Stimulated activated CD4-positive, alpha-beta T cell treated with anti-CD3 and anti-CD28 coated beads, Interleukin-15, amount 100 ng/mL, for 24 hours (primary cell): ENCODE measurements at regions not wholly inside any gene's neighbourhood (a gene's known extent, or its start where the extent isn't known, plus 50 kb on each side); places are given as distances from the start of the nearest gene placed in this dataset.
"Not testable (repeated sequence)": the region's sequence is repeated elsewhere in the genome, so short reads cannot be mapped to it uniquely, and the experiment has no call there.

Experiments
- DNase-seq: peaks from one replicate; pipeline ENCODE4 v3.0.0-alpha.2; 2020

DNA sequence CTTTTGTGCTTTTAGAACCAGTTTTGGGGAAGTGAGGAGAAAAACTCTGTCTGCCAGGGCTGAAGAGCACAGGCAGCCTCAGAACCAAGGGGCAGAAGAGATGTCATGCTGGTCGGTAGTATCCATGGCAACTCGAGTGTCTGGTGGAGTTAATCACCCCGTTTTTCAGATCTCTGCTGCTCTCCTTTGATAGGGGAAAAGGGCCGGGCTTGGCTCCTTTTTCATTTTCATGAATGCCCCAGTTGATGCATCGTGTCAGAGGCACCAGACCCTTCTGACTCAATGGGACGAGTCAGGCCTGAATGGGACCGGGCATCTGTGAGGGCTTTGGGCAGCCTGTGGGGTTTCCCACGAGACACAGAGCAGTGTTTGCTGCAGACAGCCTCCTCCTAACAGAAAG is 304.6 kb downstream of the ABCC12 start:
- DNase-seq: no peak

GRCh38 chr16:47849736-47850135 is 306.1 kb downstream of the ABCC12 start:
- no peak for DNase-seq

DNA sequence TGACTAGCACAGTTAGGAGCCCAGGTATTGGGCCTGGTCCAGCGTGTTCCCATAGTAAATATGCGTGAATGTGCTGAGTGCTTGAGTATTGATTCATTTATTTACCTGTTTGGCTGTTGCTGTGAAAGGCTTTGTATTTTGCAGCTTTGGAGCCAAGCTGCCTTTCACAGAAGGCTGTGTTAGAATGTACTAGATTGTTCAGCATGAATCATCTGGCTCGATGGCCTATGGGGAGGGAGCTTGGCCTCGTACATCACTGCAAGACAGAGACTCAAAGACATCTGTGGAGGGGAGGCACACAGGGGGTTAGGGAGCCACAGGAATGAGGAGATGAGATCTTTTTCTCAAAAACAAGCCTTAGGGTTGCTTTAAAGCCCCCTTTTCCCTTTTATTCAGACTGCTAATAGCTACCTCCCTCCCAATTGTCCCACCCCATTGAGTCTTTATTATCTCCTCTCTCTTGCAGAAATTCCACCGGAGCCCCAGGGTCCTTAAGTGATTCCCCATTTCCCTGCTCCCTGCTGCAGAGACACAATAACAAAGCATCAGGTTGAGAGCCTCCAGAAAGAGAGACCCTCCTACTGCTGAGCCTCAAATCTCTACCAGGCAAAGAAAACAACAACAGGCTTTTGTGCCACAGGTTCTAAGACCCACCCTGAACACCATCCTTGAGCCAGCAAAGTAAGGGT is 307.2 kb downstream of the ABCC12 start:
- DNase-seq: no peak

GRCh38 chr16:47847220-47847970 is 308.4 kb downstream of the ABCC12 start:
- DNase-seq: no peak

- DNase-seq: no peak
These were observed 321.2 kb downstream of the ABCC12 start for GRCh38 chr16:47834485-47835024.

DNA sequence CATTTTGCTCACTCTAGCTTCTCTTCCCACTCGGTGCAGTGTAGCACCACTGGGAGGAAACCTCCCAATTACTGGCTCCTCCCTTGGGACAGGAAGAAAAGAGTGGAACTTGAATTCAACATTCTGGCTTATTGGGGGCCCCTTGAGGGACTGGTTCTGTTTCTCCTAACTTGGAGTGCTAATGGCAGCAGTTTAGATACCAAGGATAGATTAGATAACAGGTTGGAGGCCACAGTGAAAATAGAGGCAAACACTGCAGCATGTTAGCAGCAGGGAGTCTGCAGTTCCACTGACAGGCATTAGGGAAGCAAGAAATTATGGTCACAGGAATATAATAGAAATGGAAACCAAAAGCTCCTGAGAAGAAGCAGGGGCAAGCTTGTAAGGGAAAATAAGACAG is 322.0 kb downstream of the ABCC12 start:
- no peak for DNase-seq

DNA sequence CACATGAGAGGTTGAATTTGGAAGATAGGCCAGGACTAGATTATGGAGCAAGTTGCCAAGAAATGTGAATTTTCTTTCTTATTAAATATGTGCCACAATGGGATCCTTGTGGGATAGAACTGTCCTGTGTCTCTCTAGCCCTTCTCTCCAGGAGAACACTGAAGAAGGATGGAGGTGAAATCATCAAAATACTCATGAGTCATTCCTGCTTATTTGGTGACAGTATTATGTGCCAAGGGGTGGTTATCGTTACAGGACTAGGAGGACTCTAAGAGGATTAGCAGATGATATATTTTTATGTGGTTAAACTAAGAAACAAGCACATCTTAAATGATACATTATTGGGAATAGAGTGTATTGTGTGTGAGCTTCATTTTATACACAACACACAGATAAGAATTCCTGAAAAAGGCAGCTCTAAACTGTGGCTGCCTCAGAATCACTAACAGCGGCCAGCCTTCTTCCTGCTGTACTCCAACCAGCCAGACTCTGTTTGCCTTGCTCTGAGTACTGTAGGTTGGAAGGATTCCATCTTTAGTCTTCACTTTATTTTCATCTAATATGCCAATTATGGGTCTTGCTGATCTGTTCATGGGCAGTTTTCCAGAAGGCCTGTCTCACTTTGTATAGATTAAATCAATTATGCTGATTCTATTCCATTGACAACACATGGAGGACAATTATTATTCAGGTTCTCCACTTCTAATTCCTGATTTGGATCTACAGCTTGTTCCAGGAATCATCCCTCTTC is 325.8 kb downstream of the ABCC12 start:
- DNase-seq: no peak

DNA sequence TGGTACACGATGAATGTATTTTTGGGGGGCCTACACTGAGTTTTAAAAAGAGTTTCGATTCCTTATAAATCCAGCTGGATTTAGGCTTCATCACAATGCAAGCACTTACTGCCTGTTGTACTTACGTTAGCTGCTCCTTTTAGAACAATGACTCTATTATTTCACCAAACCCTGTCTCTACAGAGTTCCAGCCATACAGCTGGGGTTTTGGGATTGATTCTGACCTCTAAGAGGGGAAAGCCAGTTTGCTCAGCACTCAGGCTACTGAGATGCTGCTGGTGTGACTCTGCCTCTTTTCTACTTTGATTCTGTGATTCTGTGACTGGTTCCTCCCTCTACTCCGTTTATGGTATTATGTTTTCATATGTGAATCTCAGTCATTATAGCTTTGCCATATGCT is 329.7 kb downstream of the ABCC12 start:
- DNase-seq: no peak

DNA sequence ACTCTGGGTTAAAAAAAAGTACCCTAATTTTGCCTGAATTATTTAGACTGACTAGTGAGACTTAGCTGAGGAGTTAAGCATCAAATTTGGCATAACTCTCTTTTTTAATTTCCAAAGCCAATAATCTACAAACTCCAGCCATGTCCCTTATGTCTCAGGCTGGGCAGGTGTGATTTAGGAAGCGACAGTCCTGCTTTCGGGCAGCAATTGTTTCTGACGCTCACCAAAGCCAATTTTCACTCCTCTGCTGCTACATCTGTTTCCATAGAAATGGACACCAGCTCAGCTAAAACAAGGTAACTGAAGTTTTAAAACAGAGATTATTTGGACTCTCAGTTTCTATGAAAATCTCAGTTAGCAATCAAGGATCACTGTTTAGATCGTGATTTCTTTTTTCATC is 338.7 kb downstream of the ABCC12 start:
- no peak for DNase-seq

DNA sequence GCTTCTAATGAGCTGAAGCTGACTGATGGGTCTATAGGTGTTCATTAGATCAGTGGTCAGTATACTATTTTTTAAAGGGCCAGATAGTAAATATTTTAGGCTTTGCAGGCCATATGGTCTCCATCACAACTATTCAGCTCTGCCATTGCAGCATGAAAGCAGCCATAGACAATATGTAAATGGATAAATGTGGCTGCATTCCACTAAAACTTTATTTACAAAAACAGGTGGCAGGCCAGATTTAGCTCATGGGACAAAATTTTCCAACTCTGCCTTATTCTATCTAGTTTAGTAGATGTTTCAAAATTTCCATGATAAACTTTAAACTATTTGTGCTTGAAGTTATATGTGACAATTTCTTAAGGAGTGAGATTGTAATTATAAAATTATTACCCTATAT is 339.3 kb downstream of the ABCC12 start:
- DNase-seq: no peak

GRCh38 chr16:47815655-47816054 is 340.1 kb downstream of the ABCC12 start:
- DNase-seq: no peak

DNA sequence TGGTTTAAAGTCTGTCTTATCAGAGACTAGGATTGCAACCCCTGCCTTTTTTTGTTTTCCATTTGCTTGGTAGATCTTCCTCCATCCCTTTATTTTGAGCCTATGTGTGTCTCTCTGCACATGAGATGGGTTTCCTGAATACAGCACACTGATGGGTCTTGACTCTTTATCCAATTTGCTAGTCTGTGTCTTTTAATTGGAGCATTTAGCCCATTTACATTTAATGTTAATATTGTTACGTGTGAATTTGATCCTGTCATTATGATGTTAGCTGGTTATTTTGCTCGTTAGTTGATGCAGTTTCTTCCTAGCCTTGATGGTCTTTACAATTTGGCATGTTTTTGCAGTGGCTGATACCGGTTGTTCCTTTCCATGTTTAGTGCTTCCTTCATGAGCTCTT is 344.0 kb downstream of the ABCC12 start:
- not testable (repeated sequence) for DNase-seq

DNA sequence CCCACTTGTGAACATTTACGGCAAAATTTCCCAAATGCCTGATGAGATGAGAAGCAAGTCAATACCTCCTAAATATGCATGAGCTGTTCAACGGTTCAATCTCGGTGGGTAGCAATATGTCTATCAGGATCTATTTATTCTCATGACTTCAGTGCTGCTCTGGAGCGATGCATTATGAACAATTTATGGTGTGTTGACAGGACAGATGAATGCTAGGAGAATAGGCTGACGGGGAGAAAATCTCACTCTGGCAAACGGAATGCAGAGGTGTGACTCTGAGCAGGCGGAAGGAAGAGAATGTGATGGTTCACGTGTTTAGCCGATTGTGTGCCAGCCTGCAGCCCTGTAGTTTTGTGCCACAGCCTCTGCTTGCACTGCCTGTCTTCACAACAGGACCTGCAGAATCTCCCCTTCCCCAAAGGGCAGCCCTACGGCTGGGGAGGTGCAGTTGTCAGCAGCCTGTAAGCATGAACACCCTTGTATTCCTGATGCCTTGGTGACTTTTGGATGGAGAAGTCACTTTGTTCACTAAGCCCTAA is 345.2 kb downstream of the PHKB start:
- DNase-seq: no peak

DNA sequence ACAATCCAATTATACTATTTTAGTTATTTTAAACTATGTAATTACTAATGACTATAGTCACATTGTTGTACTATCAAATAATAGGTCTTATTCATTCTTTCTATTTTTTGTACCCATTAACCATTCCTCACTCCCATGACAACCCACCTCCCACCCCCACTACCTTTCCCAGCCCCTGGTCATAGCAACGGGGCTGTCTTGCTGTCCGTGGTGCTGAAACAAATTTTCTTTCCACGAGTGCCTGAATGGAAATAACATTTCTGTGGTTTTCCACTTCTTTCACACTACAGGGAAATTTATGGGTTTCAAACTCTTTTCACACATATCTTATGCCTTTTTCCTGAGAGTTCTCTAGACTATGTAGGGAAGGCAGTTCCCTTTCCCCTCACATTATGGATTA is 326.6 kb downstream of the PHKB start:
- DNase-seq: no peak

GRCh38 chr16:47781673-47782072 is 320.5 kb downstream of the PHKB start:
- no peak for DNase-seq

DNA sequence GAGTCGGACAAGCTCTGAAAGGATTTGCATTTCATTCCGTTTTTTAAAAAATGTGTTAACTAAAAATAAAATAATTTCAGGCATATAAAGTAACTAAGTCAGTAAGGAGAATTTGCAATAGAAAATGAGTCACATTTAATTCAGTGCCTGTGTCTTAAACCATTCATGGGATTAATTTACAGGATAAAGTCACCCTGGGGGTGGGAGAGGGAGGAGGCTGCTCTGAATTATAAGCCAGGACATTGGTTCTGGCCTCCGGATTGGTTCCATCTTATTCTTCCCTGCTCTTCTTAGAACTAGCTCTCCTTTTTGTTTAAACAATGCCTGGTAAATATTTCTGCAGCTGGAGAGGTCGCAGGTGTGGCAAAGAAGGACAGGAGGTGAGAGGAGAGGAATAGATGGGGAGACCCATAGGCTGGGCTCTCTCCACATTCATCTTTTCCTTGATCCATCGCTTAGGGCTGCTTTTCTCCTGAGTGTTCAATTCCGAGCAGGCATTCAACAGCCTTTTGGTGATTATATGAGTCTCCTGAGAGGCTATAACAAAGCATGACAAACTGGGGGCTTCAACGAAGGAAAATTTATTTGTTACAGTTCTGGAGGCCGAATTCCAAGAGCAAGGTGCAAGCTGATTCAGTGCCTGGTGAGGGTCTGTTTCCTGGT is 319.2 kb downstream of the PHKB start:
- DNase-seq: no peak

DNA sequence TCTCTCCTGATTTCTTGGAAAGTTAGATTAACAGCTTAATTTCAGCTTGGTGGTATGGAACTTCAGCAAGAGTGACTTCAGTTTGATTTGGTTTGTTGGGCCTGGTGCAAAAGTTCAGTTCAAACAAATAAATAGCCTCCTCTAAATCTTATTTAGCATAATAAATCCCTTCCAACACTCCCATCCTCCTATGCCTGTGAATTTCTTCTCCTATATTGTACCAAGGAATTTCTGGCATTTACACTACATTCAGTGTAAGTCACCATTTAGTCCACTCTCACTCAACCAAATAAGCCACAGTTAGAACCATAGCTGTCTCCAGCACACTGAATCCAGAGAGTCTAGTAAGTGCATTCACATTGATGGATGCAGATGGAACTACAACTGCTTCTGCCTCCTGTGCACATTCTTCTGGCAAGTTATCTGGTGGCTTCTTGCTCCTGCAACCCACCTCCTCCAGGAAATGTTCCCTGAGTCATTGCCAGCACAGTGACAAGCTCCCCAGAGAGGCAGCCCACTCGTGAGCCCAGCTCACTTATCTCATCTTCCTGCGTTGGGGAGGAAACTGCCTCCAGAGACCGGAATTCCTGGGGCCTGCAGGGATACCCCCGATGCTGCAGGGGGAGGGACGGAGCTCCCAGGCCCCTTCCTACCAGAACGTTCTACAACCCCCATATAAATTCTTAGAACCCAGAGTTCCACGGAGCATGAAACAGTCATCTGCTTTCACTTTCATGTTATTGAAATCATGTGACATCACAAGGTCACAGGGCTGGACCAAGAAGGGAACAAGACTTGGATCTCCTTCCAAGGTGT is 318.3 kb downstream of the PHKB start:
- peak; percentile 43 for DNase-seq

- no peak for DNase-seq
These were observed 317.1 kb downstream of the PHKB start for GRCh38 chr16:47778106-47778801.

DNA sequence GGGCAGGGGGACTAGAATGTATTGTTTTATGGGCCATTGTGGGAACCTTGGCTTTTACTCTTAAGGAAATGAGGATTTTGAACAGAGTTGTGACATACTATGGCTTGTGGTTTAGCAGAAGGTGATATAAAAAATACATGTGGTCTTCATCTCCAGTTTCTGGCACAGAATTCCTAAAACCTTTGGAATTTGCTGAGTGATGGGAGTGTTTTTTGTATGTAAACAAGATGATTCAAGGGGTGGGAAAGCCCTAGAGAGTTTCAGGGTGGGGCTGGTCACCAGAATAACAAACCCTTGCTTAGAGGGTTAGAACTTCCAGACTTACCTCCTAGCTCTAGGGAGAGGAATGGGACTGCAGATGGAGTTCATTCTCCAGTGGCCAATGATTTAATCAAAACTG is 316.1 kb downstream of the PHKB start:
- DNase-seq: no peak

GRCh38 chr16:47774661-47775060 is 313.5 kb downstream of the PHKB start:
- no peak for DNase-seq

- no peak for DNase-seq
These were observed 292.5 kb downstream of the PHKB start for GRCh38 chr16:47753659-47754058.
